ENCODE measurements at regions not wholly inside any gene's neighbourhood (a gene's known extent, or its start where the extent isn't known, plus 50 kb on each side); places are given as distances from the start of the nearest gene placed in this dataset.

DNA sequence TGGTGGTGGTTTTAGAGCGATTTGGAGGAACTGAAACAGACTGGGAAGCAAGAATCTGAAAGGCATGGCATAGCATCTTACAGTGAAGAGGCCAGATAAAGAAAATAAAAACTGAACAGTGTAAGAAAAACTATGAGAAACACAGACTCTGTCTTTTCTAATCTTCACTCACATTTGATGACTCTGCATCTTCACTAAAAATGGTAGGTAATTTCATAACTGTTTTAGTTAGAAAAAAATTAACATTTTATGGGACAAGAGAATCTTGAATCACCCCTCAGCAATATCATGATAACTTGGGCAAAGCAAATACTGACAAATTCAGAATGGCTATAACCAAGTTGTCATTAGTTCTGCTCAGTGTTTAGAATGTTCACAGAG is 812.6 kb downstream of the MCTP2 start:
- TF ChIP-seq, protein P1, sequence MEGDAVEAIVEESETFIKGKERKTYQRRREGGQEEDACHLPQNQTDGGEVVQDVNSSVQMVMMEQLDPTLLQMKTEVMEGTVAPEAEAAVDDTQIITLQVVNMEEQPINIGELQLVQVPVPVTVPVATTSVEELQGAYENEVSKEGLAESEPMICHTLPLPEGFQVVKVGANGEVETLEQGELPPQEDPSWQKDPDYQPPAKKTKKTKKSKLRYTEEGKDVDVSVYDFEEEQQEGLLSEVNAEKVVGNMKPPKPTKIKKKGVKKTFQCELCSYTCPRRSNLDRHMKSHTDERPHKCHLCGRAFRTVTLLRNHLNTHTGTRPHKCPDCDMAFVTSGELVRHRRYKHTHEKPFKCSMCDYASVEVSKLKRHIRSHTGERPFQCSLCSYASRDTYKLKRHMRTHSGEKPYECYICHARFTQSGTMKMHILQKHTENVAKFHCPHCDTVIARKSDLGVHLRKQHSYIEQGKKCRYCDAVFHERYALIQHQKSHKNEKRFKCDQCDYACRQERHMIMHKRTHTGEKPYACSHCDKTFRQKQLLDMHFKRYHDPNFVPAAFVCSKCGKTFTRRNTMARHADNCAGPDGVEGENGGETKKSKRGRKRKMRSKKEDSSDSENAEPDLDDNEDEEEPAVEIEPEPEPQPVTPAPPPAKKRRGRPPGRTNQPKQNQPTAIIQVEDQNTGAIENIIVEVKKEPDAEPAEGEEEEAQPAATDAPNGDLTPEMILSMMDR (conservative IDR thresholded peaks at IDR 0.05 in 1 of 2, IDR thresholded peaks at IDR 0.05 in 1 of 2; ENCODE audit: extremely low read depth in 1 of 2, insufficient read depth in 1 of 2, low read depth in 1 of 2, low read length in 2 of 2): no peak
- no peak for TF ChIP-seq EZH2 (IDR thresholded peaks at IDR 0.05; ENCODE audit: borderline replicate concordance, low read length)
